Gastroesophageal sphincter (tissue), 3 donors: ENCODE measurements at regions not wholly inside any gene's neighbourhood (a gene's known extent, or its start where the extent isn't known, plus 50 kb on each side); places are given as distances from the start of the nearest gene placed in this dataset.
"Not testable (repeated sequence)": the region's sequence is repeated elsewhere in the genome, so short reads cannot be mapped to it uniquely, and the experiment has no call there.

Source experiments
- CTCF ChIP-seq, 4 experiments: fragments of 200-600 bp in 2 of 4; fragments of 450-650 bp in 2 of 4; sonication (generic) in 1 of 4; IDR thresholded peaks; one replicate each; pipeline ENCODE4 v1.5.1; 2017 to 2019; ENCODE audit warnings: antibody characterized with exemption in 4 of 4, mild to moderate bottlenecking in 2 of 4, moderate library complexity in 2 of 4
- EP300 ChIP-seq: sonication (generic); formaldehyde crosslinking; IDR thresholded peaks from one replicate; pipeline ENCODE4 v1.6.1; 2017; ENCODE audit warnings: antibody characterized with exemption, mild to moderate bottlenecking

DNA sequence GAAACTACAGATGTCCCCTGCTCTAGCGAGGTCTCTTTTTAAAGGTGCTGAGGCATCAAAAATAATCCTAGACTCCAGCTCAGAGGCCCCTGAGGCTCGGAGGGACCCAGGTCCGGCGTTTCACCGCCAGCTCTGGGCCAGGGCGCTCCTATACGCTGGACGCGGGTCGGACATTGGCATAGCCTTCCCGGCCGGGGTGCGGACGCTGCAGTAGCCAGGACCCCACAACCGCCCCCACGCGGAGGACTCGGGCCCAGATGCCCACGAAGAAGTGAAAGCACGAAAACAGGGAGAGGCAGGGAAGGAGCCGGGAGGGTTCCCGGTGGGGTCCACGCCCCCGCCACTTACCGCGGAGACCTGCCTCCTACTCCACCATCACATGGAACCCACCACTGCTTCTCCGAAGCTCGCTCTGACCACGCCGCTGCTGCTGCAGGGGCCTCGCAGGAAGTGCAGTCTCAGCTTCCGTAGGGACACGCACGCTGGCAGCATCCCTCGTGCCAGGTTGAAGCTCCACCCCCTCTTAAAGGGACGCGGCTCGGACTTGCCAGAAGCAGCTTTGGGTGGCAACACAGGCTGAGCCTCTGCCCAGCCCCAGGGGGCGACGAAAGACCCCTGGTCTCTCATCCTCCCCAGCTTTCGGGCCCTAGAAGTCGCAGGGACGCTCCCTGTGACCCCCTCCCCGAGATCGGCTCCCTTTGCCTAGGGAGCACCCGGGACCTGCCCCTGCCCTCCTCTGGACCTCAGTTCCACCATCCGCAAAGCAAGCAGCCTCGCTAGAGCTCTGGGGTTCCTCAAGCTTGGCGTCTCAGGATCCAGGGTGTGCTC lies 96.7 kb downstream of the POTEG start:
- not testable (repeated sequence) for TF ChIP-seq CTCF (IDR thresholded peaks at IDR 0.05); EP300
